PC-9 (cell line): ENCODE measurements at regions not wholly inside any gene's neighbourhood (a gene's known extent, or its start where the extent isn't known, plus 50 kb on each side); places are given as distances from the start of the nearest gene placed in this dataset.

Source experiments
- EZH2 ChIP-seq: fragments of 200-600 bp; sonication (generic); IDR thresholded peaks from 2 replicates; pipeline ENCODE4 v1.8.0; 2017; ENCODE audit warnings: antibody characterized with exemption, low read depth
- TF ChIP-seq, protein P1 (sequence below): fragments of 200-600 bp; sonication (generic); conservative IDR thresholded peaks from 2 replicates; pipeline ENCODE4 v1.6.1; 2017; ENCODE audit warnings: mixed run types, antibody characterized with exemption, mild to moderate bottlenecking, moderate library complexity

DNA sequence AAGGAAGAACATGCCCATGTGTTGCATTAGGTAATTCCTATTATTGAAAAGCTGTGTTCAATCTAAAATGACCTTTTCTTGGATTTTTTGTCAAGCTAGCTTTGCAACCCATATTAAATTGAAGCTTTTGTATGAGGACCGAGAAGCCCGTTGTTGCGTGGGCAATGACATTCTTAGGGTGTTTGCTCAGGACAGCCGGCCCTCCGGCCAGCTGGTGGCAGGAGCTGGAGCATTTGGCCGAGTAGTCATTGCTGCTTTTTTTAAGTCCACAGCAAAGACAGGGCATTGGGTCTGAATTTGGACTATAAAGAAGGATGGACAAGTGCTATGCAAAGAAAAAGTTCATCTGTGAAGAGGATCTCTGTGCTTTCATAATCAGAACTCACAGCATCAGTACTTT, 365.8 kb downstream of the SAMD5 start:
- no peak for TF ChIP-seq EZH2
- TF ChIP-seq, protein P1, sequence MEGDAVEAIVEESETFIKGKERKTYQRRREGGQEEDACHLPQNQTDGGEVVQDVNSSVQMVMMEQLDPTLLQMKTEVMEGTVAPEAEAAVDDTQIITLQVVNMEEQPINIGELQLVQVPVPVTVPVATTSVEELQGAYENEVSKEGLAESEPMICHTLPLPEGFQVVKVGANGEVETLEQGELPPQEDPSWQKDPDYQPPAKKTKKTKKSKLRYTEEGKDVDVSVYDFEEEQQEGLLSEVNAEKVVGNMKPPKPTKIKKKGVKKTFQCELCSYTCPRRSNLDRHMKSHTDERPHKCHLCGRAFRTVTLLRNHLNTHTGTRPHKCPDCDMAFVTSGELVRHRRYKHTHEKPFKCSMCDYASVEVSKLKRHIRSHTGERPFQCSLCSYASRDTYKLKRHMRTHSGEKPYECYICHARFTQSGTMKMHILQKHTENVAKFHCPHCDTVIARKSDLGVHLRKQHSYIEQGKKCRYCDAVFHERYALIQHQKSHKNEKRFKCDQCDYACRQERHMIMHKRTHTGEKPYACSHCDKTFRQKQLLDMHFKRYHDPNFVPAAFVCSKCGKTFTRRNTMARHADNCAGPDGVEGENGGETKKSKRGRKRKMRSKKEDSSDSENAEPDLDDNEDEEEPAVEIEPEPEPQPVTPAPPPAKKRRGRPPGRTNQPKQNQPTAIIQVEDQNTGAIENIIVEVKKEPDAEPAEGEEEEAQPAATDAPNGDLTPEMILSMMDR: no peak
